Neuronal stem cell (in vitro differentiated cells): ENCODE measurements at regions not wholly inside any gene's neighbourhood (a gene's known extent, or its start where the extent isn't known, plus 50 kb on each side); places are given as distances from the start of the nearest gene placed in this dataset.

Source experiments
- DNase-seq: peaks from one replicate; pipeline ENCODE4 v3.0.0-alpha.2; 2013; ENCODE audit warnings: low spot score
- H2AFZ ChIP-seq: one replicate; pipeline ENCODE4 v1.6.1; 2013; ENCODE audit warnings: mild to moderate bottlenecking, low read length, inconsistent platforms
- H2AK5ac ChIP-seq: 2 replicates; pipeline ENCODE4 v1.6.1; 2013; ENCODE audit warnings: low read depth, mild to moderate bottlenecking, inconsistent platforms, low read length, moderate library complexity, mixed read lengths
- H2BK120ac ChIP-seq: 2 replicates; pipeline ENCODE4 v1.6.1; 2013; ENCODE audit warnings: low read depth, mild to moderate bottlenecking, inconsistent platforms, low read length, moderate library complexity, mixed read lengths
- H2BK12ac ChIP-seq: one replicate; pipeline ENCODE4 v1.6.1; 2013; ENCODE audit warnings: low read length, inconsistent platforms
- H2BK15ac ChIP-seq: 2 replicates; pipeline ENCODE4 v1.6.1; 2013; ENCODE audit warnings: mild to moderate bottlenecking, low read length, inconsistent platforms, mixed read lengths
- H2BK5ac ChIP-seq: one replicate; pipeline ENCODE4 v1.6.1; 2013; ENCODE audit warnings: inconsistent platforms, mild to moderate bottlenecking, low read length, moderate library complexity
- H3K14ac ChIP-seq: one replicate; pipeline ENCODE4 v1.6.1; 2013; ENCODE audit warnings: low read length, inconsistent platforms
- H3K18ac ChIP-seq: 2 replicates; pipeline ENCODE4 v1.6.1; 2013; ENCODE audit warnings: low read length, inconsistent platforms
- H3K23ac ChIP-seq: 2 replicates; pipeline ENCODE4 v1.6.1; 2013; ENCODE audit warnings: low read depth, mild to moderate bottlenecking, mixed read lengths, low read length, inconsistent platforms; ENCODE audit not compliant: poor library complexity
- H3K27ac ChIP-seq: replicated peaks from 3 replicates; pipeline ENCODE4 v1.5.1; 2013; ENCODE audit warnings: low read length, inconsistent platforms
- H3K27me3 ChIP-seq, 3 experiments: 2 replicates each; pipeline ENCODE4 v1.6.1; 2013; ENCODE audit warnings: low read length in 3 of 3, mild to moderate bottlenecking in 2 of 3, inconsistent platforms in 1 of 3, low read depth in 1 of 3, mixed read lengths in 1 of 3, moderate library complexity in 1 of 3; ENCODE audit not compliant: control insufficient read depth in 3 of 3, insufficient read depth in 3 of 3
- H3K36me3 ChIP-seq, 2 donors: replicated peaks in 1 of 2; 2 replicates each; pipeline ENCODE4 v1.6.1; 2013; ENCODE audit warnings: low read length in 2 of 2; ENCODE audit not compliant: control insufficient read depth in 2 of 2, insufficient read depth in 2 of 2
- H3K4ac ChIP-seq: 2 replicates; pipeline ENCODE4 v1.6.1; 2013; ENCODE audit warnings: inconsistent platforms, mild to moderate bottlenecking, low read length, moderate library complexity
- H3K4me1 ChIP-seq, 2 donors: 1 replicate in 1 of 2; 2 replicates in 1 of 2; pipeline ENCODE4 v1.6.1; 2013; ENCODE audit warnings: low read length in 2 of 2, low read depth in 1 of 2; ENCODE audit not compliant: control insufficient read depth in 2 of 2, insufficient read depth in 1 of 2
- H3K4me2 ChIP-seq: one replicate; pipeline ENCODE4 v1.6.1; 2013; ENCODE audit warnings: mild to moderate bottlenecking, low read length, inconsistent platforms; ENCODE audit not compliant: insufficient read depth, poor library complexity, severe bottlenecking
- H3K4me3 ChIP-seq, 2 donors: 2 replicates each; pipeline ENCODE4 v1.5.1; 2013; ENCODE audit warnings: low read length in 2 of 2, mild to moderate bottlenecking in 2 of 2, inconsistent platforms in 1 of 2, moderate library complexity in 1 of 2
- H3K79me1 ChIP-seq: one replicate; pipeline ENCODE4 v1.6.1; 2013; ENCODE audit warnings: low read depth, mild to moderate bottlenecking, inconsistent platforms, low read length, moderate library complexity
- H3K9ac ChIP-seq: one replicate; pipeline ENCODE4 v1.6.1; 2013; ENCODE audit warnings: mild to moderate bottlenecking, low read depth, low read length, inconsistent platforms; ENCODE audit not compliant: poor library complexity
- H3K9me3 ChIP-seq, 2 donors: replicated peaks in 1 of 2; 2 replicates each; pipeline versions ENCODE3 to v1.6.1; 2013; ENCODE audit warnings: low read length in 2 of 2, mild to moderate bottlenecking in 2 of 2, inconsistent platforms in 1 of 2, low read depth in 1 of 2, mixed read lengths in 1 of 2, moderate library complexity in 1 of 2; ENCODE audit not compliant: control insufficient read depth in 2 of 2, insufficient read depth in 1 of 2
- H4K8ac ChIP-seq: one replicate; pipeline ENCODE4 v1.6.1; 2013; ENCODE audit warnings: low read depth, mild to moderate bottlenecking, inconsistent platforms, low read length, moderate library complexity
- H4K91ac ChIP-seq: one replicate; pipeline ENCODE4 v1.6.1; 2013; ENCODE audit warnings: low read length, low read depth, mild to moderate bottlenecking, inconsistent platforms; ENCODE audit not compliant: poor library complexity
- WGBS, 2 donors: extraction: QIAGEN DNeasy Blood & Tissue Kit; methylation state at CpG; one replicate each; pipeline ENCODE4 v1.1.7; 2013; ENCODE audit warnings: missing lambda C conversion rate in 2 of 2, mixed read lengths in 1 of 2; ENCODE audit not compliant: insufficient read length in 2 of 2, insufficient replicate concordance in 1 of 2; ENCODE audit errors: extremely low coverage in 2 of 2; 5-methylcytosine and 5-hydroxymethylcytosine counted together

DNA sequence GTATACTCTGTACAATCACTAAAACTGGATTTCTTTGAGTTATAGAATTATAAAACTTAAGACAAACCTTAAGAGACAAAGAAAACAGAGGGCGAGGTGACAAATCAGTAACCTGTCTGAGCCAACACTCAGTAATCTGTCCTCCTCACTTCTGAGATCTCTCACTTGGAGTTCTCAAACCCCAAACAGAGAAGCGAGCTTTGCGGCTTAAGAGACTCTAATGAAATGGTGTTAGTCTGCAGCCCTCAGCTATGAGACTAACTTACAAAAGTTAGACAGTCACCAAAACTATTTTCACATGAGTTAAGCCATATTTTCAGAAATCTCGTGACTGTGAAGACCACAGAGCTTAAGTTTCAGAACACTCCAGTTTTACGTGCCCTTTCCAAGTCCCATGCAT, 140.6 kb downstream of the TMX3 start:
- Histone ChIP-seq H3K79me1 (no peaks in the 10 kb centered on the region), H3K27me3 (no peaks in the 10 kb centered on the region), H3K14ac (no peak overlapping the region), H3K27ac (no peak overlapping the region), H2BK12ac (no peak overlapping the region), H4K91ac (no peak overlapping the region), H2BK5ac (no peak overlapping the region), H2AK5ac (no peak overlapping the region), H2AFZ (peak overlapping the region; percentile 24), H2BK120ac (no peak overlapping the region), H3K4me3 (no peak overlapping the region), H3K36me3 (no peaks in the 10 kb centered on the region), H4K8ac (no peak overlapping the region), H3K4me2 (no peak overlapping the region), H3K9ac (no peak overlapping the region), H3K4ac (no peak overlapping the region), H3K4me1 (no peaks in the 10 kb centered on the region), H3K9me3 (no peaks in the 10 kb centered on the region), H3K23ac (no peak overlapping the region), H2BK15ac (no peak overlapping the region), H3K18ac (no peak overlapping the region)
- DNase-seq, result no peak
- WGBS, 2 donors, result no CpG with 5 or more reads among the region's 5 CpGs

DNA sequence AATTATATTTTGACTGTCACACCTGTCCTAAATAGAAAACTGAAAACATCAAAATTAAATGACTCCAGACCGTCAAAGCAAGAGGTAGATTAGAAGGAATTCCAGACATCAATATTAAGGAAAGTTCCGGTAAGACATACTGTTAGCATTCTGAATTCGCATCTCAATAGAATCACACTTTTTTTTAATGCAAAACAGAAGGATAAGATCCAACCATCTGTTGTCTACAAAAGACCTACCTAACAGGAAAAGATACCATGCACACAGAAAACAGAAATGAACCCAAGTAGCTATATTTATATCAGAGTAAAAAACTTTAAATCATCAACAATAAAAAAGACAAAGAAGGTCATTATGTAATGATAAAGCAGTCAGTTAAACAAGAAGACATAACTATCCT, 145.0 kb downstream of the TMX3 start:
- H3K36me3 ChIP-seq, result no peaks in the 10 kb centered on the region
- no peak overlapping the region for H3K18ac ChIP-seq
- H3K4ac ChIP-seq, result no peak overlapping the region
- no peak overlapping the region for H2AFZ ChIP-seq
- WGBS, 2 donors, result no CpG with 5 or more reads among the region's 3 CpGs
- H2AK5ac ChIP-seq, result no peak overlapping the region
- H3K4me3 ChIP-seq, result no peak overlapping the region
- no peaks in the 10 kb centered on the region for H3K27me3 ChIP-seq
- no peak overlapping the region for H3K4me2 ChIP-seq
- H3K79me1 ChIP-seq, result no peaks in the 10 kb centered on the region
- no peak overlapping the region for H3K9ac ChIP-seq
- no peaks in the 10 kb centered on the region for H3K4me1 ChIP-seq
- no peak overlapping the region for H3K27ac ChIP-seq
- H2BK120ac ChIP-seq, result no peak overlapping the region
- no peak overlapping the region for H4K91ac ChIP-seq
- H2BK12ac ChIP-seq, result no peak overlapping the region
- H4K8ac ChIP-seq, result no peak overlapping the region
- DNase-seq, result no peak
- no peak overlapping the region for H2BK15ac ChIP-seq
- H3K23ac ChIP-seq, result no peak overlapping the region
- no peak overlapping the region for H2BK5ac ChIP-seq
- H3K9me3 ChIP-seq, result no peaks in the 10 kb centered on the region
- H3K14ac ChIP-seq, result no peak overlapping the region

DNA sequence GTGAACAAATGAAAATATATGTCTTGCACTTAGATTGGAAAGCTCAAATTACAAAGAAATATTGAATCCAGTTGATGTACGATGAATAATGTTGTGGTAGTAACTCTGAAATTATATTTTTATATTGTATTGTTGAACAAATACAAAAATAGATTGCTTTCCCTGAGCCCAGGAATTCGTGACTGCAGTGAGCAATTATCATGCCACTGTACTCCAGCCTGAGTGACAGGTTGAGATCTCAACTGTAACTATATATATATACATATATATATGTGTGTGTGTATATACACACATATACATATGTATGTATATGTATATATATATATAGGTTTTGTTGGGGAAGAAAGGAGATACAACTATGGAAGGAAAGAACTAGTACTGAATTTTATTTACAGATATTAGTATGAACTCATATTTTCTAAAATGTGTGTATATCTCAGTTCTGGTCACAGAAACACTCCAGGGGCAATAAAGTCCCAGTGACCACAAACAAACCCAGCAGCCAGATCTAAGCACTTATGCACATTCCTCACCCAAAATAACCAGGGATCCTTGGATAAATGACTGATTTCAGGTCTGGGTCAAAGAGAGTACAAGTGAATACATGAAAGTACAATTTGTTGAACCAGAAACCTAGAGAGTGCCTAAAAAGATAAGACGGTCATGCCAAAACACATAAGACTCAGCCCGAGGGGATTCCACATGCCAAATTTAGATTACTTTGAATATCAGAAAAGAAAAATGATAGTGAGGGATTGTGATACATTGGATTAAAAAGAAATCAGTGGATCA, 146.3 kb downstream of the TMX3 start:
- H2BK12ac ChIP-seq, result no peak overlapping the region
- H2BK120ac ChIP-seq, result no peak overlapping the region
- H3K18ac ChIP-seq, result no peak overlapping the region
- H2BK5ac ChIP-seq, result no peak overlapping the region
- no peaks in the 10 kb centered on the region for H3K9me3 ChIP-seq
- WGBS, 2 donors, result no CpG with 5 or more reads among the region's 4 CpGs
- peaks cover 0 to 2% of the 10 kb centered on the region in 2 donors for H3K4me1 ChIP-seq
- no peak overlapping the region for H3K27ac ChIP-seq
- no peak for DNase-seq
- H3K79me1 ChIP-seq, result no peaks in the 10 kb centered on the region
- no peak overlapping the region for H4K91ac ChIP-seq
- no peaks in the 10 kb centered on the region for H3K27me3 ChIP-seq
- no peak overlapping the region for H3K14ac ChIP-seq
- no peak overlapping the region for H3K4ac ChIP-seq
- H2AFZ ChIP-seq, result no peak overlapping the region
- no peak overlapping the region for H3K4me2 ChIP-seq
- H4K8ac ChIP-seq, result no peak overlapping the region
- no peak overlapping the region for H2AK5ac ChIP-seq
- no peak overlapping the region for H3K9ac ChIP-seq
- H3K4me3 ChIP-seq, result no peak overlapping the region
- no peak overlapping the region for H2BK15ac ChIP-seq
- no peaks in the 10 kb centered on the region for H3K36me3 ChIP-seq
- no peak overlapping the region for H3K23ac ChIP-seq

DNA sequence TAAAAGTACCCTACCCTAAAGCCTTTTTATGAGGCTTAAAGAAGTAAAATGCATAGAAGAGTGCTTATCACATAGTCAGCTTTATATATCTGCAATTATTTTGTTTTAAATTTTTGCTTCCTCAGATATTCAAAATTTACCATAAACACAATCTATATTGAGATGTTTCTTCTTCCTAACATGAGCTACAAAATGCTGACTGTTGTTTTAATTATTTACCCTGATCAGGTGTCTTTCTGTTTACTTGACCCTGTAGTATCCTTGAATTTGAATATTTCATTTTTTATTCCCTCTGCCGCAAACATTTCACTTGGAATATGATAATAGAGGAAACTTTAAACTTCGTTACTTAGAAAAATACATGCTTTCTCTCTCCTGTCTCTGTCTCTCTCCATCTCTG, 147.9 kb downstream of the TMX3 start:
- Histone ChIP-seq H2BK15ac (no peak overlapping the region), H3K23ac (no peak overlapping the region), H3K4me1 (peaks cover 0 to 2% of the 10 kb centered on the region in 2 donors), H2BK12ac (no peak overlapping the region), H3K4me2 (no peak overlapping the region), H3K36me3 (no peaks in the 10 kb centered on the region), H3K27me3 (no peaks in the 10 kb centered on the region), H3K79me1 (no peaks in the 10 kb centered on the region), H2BK120ac (no peak overlapping the region), H3K14ac (no peak overlapping the region), H4K8ac (no peak overlapping the region), H3K9ac (no peak overlapping the region), H2AFZ (no peak overlapping the region), H3K27ac (no peak overlapping the region), H2AK5ac (no peak overlapping the region), H3K9me3 (no peaks in the 10 kb centered on the region), H4K91ac (no peak overlapping the region), H3K4ac (no peak overlapping the region), H3K18ac (no peak overlapping the region), H2BK5ac (no peak overlapping the region), H3K4me3 (no peak overlapping the region)
- no CpG with 5 or more reads among the region's 2 CpGs for WGBS, 2 donors
- DNase-seq, result no peak
